Cardiac septum (tissue), 1 donor: ENCODE measurements at regions not wholly inside any gene's neighbourhood (a gene's known extent, or its start where the extent isn't known, plus 50 kb on each side); places are given as distances from the start of the nearest gene placed in this dataset.
"Not testable (repeated sequence)": the region's sequence is repeated elsewhere in the genome, so short reads cannot be mapped to it uniquely, and the experiment has no call there.

Experiments used
- DNase-seq: peaks from one replicate; pipeline ENCODE4 v3.0.0-alpha.2; 2020; ENCODE audit warnings: low spot score
- intact Hi-C: fragments of 100-400 bp; cut with DNase I; formaldehyde crosslinking; loops from one replicate; pipeline ENCODE4 v1.14.0; 2022
- donor health status: DM: no; HTN: no; CAD: no.

DNA sequence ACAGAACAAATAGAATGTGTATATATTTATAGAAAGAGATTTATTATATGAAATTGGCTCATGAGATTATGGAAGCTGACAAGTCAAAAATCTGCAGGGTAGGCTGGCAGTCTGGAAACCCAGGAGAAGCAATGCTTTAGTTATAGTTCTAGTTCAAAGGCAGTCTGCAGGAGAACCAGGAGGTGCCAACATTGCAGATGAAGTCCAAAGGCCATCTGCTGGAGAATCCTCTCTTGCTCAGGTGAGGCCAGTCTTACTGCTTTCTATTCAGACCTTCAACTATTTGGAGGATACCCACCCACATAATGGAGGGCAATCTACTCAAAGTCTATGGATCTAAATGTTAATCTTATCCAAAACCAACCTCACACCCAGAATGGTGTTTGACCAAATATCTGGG lies 75.9 kb upstream of the MRPS6 start:
- DNase-seq = no peak
- intact Hi-C loops = no loop called here

GRCh38 chr21:33994373-33994772 lies 78.8 kb upstream of the ATP5PO start:
- intact Hi-C loops = no loop called here
- DNase-seq = no peak

GRCh38 chr21:33993286-33994231 lies 78.0 kb upstream of the ATP5PO start:
- DNase-seq = no peak
- intact Hi-C loops = no loop called here

DNA sequence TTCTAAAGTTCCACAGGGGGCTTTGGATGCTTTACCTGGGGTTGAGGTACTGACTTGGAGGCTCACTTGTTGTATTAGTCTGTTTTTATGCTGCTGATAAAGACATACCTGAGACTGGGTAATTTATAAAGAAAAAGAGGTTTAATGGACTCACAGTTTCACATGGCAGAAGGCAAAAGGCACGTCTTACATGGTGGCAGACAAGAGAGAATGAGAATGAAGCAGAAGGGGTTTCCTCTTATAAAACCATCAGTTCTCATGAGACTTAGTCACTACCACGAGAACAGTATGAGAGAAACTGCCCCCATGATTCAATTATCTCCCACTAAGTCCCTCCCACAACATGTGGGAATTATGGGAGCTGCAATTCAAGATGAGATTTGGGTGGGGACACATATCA lies 76.8 kb upstream of the ATP5PO start:
- intact Hi-C loops, DNase-seq: not testable (repeated sequence)

DNA sequence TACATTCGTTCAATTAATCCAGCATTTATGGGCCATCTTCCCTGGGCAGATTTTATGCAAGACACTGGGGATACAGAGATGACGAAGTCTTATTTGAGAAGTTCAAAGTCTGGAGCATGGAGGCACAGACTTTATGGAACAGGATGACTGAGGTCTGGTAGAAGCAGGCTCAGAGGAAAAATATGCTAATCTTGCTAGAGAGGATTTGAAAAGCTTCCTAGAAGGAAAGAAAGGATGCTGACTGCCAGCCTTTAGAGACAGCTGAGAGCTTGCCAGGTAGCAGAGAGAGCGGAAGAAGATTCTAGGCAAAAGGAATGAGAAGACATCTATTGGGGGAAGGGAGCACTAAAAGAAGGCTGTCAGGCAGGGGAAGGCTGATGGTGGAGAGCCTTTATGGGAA lies 75.5 kb upstream of the ATP5PO start:
- intact Hi-C loops = no loop called here
- no peak for DNase-seq

DNA sequence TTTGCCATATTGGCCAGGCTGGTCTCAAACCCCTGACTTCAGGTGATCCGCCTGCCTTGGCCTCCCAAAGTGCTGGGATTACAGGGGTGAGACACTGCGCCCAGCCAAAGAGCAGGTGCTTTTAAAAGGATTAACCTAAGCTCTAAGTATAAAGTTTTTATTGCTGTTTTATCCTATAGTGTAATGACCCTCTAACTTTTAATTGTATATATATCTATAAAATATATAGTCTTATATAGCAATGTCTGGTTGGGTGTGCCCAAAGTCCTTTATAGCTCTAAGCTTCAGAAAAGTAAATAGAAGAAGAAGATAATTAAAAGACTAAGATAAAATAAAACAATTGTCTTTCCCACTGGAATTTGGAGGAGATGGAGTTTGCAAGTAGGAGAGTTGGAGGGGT lies 73.8 kb upstream of the ATP5PO start:
- DNase-seq = no peak
- intact Hi-C loops = no loop called here

- intact Hi-C loops = no loop called here
- DNase-seq = no peak
These were observed 72.8 kb upstream of the ATP5PO start for GRCh38 chr21:33988237-33989017.

DNA sequence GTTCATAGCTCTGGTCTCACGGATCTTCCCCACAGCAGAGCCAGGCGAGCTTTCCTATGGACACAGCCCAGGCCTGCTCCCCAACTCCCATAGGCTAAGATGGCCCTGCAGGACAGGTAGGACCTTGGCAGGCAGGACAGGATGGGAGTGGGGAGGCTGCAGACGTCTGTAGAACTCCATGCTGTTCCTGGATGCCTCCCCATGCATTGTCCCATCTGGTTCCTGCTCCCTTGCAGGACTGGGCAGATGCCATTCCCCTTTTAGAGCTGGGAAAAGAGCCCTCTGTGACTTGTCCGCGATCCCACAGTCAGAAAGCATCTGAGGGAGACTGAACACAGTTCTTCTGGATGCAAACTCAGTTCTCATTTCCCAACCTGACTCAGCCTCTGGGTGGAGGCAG lies 71.9 kb upstream of the ATP5PO start:
- intact Hi-C loops = no loop called here

DNA sequence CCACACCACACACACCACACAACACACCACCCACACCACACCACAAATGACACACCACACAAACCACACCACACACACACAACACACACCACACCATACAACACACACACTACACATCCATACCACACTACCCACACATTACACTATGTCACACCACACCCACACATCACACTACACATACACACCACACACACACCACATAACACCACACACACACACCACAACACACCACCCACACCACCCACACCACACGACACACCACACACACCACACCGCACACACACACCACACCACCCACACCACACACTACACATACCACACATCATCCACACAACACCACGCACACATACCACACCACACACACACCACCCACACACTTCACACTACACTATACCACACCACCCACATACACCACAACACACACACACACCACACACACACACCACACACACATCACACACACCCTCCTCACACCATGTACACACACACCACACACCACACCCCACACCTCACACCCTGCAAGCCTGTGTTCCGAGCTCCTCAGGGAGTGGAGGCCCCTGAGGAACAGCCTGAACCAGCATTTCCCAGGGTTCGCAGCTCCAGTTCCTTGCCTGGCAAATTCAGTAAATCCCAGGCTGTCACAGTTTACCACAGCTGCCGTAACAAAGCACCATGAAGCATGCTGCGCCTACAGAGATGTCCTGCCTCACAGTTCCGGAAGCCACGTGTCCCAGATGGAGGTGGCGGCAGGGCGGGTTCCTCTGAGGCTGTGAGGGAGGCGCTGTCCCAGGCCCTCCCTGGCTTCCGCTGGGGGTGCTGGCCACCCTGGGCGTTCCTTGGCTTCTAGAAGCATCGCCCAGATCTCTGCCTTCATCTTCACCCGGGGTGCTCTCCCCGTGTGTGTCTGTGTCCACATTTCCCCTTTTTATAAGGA lies 69.8 kb upstream of the ATP5PO start:
- intact Hi-C loops = no loop called here
- no peak for DNase-seq

More for the DNA sequence above, 71.9 kb upstream of the ATP5PO start:
- no peak for DNase-seq

- no peak for DNase-seq
- intact Hi-C loops = no loop called here
These were observed 68.4 kb upstream of the ATP5PO start for GRCh38 chr21:33984021-33984481.

DNA sequence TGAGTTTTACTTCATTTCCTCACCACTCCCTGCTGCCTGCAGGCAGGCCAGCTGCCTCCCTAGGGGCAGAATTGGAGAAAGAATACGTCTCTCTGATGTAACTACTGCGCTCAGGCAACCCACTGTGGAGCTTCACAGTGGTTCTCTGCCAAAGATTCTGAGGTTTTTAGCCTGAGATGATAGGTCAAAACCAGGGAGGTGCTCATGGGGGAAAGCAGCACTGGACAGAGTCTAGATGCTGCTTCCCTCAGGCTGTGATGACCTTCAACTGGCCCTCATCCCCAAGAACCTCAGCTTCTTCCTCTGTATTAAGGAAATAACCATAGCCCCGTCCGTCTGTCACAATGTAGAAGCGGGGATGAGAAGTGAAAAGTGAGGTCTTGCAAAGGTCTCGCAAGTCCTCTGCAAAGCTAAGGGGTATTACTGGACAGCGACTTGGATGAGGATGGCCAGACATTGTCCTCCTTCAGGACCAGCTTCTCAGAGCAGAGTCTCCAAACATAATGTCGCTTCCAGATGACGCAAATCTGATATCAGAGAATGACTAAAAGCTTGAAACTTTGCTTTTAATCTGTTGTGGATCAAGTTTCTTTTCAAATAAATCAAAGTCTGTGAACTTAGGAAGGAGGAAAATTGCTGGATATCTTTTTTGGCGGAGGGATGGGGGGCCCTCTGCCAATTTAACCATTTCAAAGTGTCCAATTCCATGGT lies 65.9 kb upstream of the ATP5PO start:
- no peak for DNase-seq

DNA sequence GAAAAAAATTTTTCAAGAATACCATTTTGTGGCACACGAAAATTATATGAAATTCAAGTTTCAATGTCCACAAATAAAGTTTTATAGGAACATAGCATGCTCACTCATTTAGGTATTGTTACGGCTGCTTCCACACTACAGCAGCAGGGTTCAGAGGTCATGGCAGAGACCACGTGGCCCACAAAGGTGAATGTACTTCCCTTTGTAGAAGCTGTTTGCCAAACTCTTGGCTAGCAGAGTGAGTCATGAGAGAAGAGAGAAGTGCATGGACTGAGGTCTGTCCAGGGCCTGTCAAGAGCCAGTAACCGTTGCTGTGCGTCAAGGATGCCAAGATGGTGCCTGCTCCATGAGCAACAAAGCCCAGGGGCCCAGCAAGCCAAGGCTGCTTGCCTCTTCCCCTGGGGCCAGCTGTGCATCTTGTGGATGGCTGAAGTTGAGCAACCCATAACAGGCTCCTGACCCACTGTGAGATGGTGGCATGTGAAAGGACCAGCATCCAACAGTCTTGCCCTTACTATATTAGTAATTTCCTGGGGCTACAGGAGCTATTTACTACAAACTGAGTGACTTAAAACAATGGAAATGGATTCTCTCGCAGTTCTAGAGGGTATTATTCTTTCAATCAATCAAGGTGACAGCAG lies 64.8 kb upstream of the ATP5PO start:
- no peak for DNase-seq
- intact Hi-C loops = no loop called here

More for the DNA sequence above, 65.9 kb upstream of the ATP5PO start:
- intact Hi-C loops = no loop called here

DNA sequence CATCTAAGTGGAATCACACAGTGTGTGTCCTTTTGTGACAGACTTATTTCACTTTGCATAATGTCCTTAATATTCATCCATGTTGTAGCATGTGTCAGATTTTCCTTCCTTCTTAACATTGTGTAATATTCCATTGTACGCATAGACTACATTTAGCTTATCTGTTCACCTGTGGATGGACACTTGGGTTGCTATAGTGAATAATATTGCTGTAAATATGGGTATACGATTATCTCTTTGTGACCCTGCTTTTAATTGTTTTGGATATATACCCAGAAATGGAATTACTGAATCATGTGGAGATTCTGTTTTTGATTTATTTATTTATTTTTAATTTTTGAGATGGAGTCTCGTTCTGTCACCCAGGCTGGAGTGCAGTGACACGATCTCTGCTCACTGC lies 63.0 kb upstream of the ATP5PO start:
- intact Hi-C loops = loop anchor here (5.0 kb wide), 1 partner anchor 94 kb away; the partner anchor contains the start of genes MRPS6 and SLC5A3
- no peak for DNase-seq

DNA sequence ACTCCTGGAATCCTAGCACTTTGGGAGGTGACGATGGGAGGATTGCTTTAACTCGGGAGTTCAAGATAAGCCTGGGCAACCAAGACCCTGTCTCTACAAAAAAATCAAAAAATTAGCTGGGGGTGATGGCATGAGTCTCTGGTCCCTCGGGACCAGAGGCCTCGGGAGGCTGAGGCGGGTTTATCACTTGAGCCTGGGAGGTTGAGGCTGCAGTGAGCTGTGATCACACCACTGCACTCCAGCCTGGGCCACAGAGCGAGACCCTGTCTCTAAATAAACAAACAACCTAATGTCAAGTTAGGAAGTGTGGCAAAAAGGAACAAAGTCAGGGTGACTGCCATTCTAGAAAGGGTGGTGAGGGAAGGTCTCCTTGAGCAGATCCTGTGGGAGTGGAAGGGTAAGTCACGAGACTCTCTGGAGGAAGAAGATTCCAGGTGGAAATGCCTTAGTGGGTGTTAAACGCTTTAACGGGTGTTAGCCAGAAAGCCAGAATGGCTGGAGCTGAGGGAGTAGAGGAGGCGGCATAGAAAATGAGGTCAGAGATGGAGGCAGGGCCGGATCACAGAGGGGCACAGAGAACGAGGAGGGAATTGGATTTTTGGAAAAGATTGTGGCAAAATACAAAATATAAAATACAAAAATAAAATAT lies 62.2 kb upstream of the ATP5PO start:
- intact Hi-C loops = loop anchor here (5.0 kb wide), 1 partner anchor 94 kb away; the partner anchor contains the start of genes MRPS6 and SLC5A3
- no peak for DNase-seq

DNA sequence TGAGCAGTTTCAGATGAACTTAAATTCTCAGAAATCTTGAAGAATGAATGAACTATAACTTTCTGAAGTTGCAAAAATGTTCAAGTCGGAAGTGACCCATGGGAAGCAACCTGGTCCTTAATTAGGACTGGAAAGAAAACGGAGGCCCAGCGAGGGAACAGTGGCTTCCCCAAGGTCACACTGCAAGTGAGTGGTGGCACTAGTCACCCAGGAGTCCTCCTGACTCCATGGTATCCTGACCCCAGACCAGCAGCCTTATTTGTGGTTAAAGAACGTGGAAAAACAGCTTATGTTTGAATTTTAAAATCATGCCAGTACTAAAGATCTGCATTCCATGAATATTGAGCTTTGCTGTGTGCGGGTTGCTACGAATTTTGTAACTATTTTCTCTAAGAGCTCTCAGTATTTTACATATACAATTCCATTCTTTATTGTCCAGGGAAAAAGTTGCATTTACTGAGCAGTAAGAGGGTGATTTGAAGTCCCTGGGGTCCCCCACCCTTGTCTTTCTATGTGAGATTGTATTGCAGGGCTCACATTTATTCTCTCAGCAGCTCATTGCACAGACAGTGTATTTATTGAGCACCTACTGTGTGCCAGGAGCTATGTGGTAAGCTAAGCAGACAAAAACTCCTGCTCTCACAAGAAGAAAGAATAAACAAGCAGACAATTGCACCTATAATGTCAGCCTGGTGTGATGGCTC lies 61.6 kb upstream of the ATP5PO start:
- no peak for DNase-seq
- intact Hi-C loops = loop anchor here (5.0 kb wide), 1 partner anchor 95 kb away; the partner anchor contains the start of genes MRPS6 and SLC5A3

GRCh38 chr21:33976082-33977016 lies 60.7 kb upstream of the ATP5PO start:
- intact Hi-C loops = loop anchor here (5.0 kb wide), 1 partner anchor 96 kb away; the partner anchor contains the start of genes MRPS6 and SLC5A3
- no peak for DNase-seq
